ENCODE measurements at regions not wholly inside any gene's neighbourhood (a gene's known extent, or its start where the extent isn't known, plus 50 kb on each side); places are given as distances from the start of the nearest gene placed in this dataset.

- TF ChIP-seq POLR2A (IDR thresholded peaks at IDR 0.05) (no peak), CTCF (IDR thresholded peaks at IDR 0.05) (no peak)
These were observed 194.4 kb downstream of the TMA16 start for GRCh38 chr4:163688856-163689255.
